ENCODE measurements at regions not wholly inside any gene's neighbourhood (a gene's known extent, or its start where the extent isn't known, plus 50 kb on each side); places are given as distances from the start of the nearest gene placed in this dataset.
A peak's percentile ranks its signal among the peaks of the same experiment; 100 is the strongest.
"Not testable (repeated sequence)": the region's sequence is repeated elsewhere in the genome, so short reads cannot be mapped to it uniquely, and the experiment has no call there.

GRCh38 chr5:89071101-89071940 is 188.3 kb upstream of the MEF2C start:
- no peak for DNase-seq (ENCODE audit: low spot score)

DNA sequence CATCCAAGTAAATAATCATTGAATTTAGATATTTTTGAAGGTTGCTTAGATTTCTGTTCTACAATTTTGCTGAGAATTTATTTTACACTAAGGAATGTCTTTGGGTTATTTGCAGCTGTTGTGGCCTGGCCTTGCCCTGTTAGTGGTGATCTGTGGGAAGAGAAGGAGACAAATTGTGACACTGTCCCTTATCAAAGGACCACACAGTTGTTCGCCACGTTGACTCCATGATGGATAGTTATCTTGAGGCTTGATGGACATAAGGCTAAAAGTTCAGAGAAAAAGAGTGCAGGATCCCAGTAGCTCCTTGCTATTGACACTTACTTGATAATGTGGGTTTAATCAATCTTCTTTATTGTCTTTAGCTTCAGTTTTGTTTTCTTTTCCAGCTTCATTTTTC is 186.6 kb upstream of the MEF2C start:
- DNase-seq (ENCODE audit: low spot score): no peak

DNA sequence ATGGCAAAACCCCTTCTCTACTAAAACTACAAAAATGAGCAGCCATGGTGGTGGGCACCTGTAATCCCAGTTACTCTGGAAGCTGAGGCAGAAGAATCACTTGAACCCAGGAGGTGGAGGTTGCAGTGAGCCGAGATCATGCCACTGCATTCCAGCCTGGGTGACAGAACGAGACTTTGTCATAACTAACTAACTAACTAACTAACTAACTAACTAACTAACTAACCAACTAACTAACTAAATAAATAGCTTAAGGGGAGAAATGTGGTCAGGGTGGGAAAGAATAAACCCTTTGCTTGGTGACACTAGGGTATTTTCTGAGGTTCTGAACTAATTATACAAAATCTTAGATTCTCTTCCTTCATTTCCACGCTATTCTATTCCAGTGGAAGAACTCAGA is 184.4 kb upstream of the MEF2C start:
- DNase-seq (ENCODE audit: low spot score): no peak

- no peak for DNase-seq (ENCODE audit: low spot score)
These were observed 182.9 kb upstream of the MEF2C start for GRCh38 chr5:89065919-89066318.

GRCh38 chr5:89064736-89065135 is 181.8 kb upstream of the MEF2C start:
- DNase-seq (ENCODE audit: low spot score): no peak

GRCh38 chr5:89064054-89064453 is 181.1 kb upstream of the MEF2C start:
- no peak for DNase-seq (ENCODE audit: low spot score)

DNA sequence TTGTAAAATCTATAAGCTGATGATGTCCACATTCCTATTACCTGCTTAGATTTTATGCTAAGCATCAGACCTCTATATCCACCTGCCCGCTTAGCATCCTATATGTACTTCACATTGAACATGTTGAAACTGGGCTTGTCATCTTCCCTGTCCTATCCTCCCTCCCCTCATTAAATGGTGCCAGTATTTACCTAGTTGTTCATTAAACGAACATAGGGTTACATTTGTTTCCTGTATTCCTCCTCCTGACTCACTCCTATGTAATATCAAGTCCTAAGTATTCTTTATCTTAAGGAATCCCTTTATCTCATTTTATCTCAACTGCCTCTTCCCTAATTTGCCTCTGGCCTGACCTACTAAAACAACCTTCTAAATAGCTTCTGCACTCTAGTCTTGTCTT is 177.8 kb upstream of the MEF2C start:
- DNase-seq (ENCODE audit: low spot score): no peak

- DNase-seq (ENCODE audit: low spot score): no peak
These were observed 176.3 kb upstream of the MEF2C start for GRCh38 chr5:89059274-89059673.

GRCh38 chr5:89055695-89056085 is 172.7 kb upstream of the MEF2C start:
- DNase-seq (ENCODE audit: low spot score): no peak

DNA sequence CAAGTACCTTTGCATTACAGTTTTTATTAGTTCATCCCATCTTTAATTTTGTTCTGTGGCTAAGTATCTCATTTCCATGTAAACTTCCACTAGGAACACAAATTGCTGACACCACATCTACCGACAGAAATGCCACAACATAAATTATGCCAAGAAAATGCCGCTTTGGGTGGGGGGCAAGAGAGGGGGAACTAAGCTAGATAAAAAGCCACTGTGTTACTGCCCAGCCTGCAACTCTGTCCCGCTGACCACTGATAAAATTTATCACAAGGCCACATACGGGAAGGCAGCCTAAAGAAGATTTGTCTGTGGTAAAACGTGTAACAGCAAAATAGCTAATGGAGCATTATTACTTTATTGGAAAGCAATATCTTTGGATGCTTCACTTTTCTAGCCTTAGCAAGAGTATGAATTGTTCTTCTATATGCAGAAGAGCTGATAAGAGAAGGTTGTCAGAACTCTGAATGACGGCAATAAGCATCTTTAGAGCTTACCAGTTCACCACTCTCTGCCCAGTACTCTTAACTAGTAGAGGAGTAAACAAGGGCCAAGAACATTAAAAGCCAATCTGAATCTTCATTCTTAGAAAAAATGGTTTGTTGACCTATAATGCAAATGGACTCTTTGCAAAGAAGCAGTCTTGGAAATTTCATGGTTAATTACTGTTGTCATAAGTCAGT is 172.2 kb upstream of the MEF2C start:
- no peak for DNase-seq (ENCODE audit: low spot score)

DNA sequence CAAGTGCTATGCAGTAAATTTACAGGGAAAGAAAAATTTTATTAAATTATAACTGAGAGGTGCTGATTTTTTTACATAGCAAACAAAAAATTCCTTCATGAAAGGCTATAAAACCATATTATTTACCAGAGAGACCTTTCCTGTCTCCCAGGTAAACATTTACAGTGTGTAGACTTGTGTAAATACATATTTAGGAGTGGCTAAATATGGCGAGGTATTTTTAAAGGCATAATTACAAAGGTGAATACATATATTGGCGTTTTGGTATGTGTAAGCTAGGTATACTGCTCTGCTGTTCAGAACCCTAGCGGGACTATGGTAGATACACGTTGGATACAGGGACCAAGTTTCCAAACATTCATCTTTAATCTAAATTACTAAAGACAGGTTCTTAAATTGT is 170.6 kb upstream of the MEF2C start:
- no peak for DNase-seq (ENCODE audit: low spot score)

DNA sequence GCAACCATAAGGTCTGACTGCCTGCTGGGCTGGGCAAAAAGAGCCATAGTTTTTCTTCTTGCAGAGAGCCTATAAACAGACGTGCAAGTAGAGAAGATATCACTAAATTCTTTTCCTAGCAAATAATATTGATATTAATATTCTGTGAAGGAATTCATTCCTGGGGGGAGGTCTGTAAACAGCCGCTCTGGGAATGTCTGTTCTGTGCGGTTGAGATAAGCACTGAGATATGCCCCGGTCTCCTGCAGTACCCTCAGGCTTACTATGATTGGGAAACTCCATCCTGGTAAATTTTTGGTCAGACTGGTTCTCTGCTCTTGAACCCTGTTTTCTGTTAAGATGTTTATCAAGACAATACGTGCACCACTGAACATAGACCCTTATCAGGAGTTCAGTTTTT is 167.1 kb upstream of the MEF2C start:
- not testable (repeated sequence) for DNase-seq (ENCODE audit: low spot score)

DNA sequence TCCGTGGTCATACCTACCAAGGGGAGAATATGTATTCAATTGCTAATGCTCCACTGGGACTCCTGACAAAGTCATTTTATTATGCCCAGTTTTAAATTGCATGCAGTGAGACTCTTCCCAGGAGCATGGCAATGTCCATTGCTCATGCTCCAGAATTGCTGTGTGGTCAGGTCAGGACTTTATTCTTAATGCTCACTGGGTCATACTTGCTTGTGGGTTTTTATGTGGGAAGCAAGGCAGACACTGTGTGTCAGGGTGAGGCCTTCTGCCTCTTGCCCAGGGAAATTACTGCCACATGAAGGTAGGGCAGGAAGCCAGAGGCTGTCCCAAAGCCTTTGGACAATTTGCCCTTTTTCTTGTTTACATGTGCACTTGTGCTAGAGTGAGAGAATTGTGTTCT is 164.6 kb upstream of the MEF2C start:
- no peak for DNase-seq (ENCODE audit: low spot score)

DNA sequence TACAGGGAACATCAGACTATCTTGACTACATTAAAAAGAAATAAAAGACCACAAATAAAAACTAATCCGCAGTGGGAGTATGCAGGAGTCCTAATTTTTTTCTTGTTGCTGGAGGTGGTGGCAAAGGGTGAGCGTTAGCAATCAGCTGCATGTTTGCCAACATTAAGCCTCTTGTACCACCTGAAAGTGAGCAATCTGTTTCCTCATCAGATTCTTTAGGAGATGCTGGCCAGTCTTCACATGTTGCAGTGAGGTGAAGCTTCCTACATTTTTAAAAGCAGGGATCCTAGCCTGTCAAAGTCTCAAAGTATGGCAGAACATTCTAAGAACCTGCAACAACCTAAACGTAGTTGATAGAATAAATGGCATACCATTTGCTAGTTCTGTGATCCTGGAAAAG is 162.2 kb upstream of the MEF2C start:
- no peak for DNase-seq (ENCODE audit: low spot score)

GRCh38 chr5:89044674-89045200 is 161.8 kb upstream of the MEF2C start:
- DNase-seq (ENCODE audit: low spot score): no peak

DNA sequence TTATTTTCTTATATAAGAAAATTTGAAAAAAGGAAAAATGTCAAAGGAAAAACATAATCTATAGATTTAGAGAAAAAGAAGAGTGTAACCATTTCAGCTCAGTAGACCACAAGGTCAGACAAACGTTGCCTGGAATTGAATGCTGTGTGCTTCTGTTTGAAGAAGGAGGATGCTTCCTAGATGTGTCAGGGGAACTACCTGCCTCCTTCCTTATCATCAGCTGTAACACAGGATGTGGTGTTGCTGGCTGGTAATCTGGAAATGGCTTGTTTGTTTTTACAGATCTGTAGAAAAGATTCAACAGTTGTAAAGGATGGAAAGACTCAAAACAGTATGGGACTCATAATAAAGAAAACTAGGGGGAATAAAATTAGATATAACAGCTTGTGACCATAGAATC is 160.7 kb upstream of the MEF2C start:
- DNase-seq (ENCODE audit: low spot score): no peak

GRCh38 chr5:89042746-89043145 is 159.8 kb upstream of the MEF2C start:
- DNase-seq (ENCODE audit: low spot score): no peak

- no peak for DNase-seq (ENCODE audit: low spot score)
These were observed 159.0 kb upstream of the MEF2C start for GRCh38 chr5:89041976-89042375.

DNA sequence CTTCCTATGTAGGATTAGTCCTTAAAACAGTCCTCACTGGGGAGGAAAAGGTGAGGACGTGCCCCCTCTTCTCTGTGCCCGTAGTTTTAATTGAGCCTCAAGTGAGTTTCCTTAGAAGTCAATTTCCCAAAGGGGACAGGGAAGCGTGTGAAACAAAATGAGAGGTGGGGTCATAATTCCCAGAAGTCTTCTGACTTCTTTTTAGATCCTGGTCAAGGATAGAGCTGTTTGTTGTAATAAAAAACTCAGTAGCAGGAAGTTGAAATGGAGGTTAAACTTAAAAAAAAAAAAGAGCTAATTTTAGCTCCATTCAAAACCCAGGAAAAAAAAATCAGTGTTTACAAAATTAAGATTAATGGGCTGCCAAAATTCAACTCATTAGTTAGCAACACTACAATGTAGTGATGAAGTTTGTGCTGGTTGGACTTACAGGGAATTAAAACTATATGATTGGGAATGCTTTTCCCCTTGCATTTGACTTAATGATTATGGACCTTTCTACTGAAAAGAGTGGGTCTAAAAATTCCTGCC is 158.3 kb upstream of the MEF2C start:
- no peak for DNase-seq (ENCODE audit: low spot score)

DNA sequence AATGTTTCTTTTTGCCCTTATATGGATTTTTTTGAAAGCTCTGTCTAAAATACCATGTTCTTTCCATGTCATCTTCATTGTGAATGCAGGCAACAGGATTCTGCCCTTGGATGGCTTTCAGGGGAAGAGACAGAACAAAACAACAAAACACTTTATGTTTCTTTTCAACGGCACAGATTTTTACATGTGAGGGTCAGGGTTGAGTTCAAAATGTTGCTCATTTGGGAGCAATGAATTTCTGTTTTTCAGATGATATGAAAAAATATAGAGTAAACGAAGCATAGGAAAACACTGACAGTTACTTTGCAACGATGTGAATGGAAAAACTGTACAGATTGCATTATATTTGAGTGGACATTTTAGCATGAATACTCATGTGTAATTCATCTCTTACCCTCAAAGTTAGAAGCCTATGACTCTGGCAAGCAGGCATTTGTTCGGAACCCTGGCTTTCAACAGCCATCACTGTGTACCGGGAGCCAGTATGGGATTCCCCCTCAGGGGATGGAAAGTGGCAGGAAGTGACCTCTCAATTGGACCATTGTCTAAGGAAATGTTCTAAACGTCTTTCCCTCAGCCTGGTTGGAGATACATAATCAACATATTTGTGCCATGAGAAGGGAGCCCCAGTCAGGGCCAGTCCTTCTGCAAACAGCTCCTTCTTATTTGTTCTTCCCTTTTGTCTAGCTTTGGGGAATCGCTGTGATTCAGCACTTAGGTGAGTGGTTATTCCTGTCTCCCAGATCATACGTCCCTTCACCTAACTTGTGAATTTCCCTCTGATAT is 153.9 kb upstream of the MEF2C start:
- no peak for DNase-seq (ENCODE audit: low spot score)

- no peak for DNase-seq (ENCODE audit: low spot score)
These were observed 153.2 kb upstream of the MEF2C start for GRCh38 chr5:89036166-89036565.

GRCh38 chr5:89034588-89034987 is 151.6 kb upstream of the MEF2C start:
- peak; percentile 18 for DNase-seq (ENCODE audit: low spot score)

Measured in AG08396 (cell line).